ENCODE measurements at regions not wholly inside any gene's neighbourhood (a gene's known extent, or its start where the extent isn't known, plus 50 kb on each side); places are given as distances from the start of the nearest gene placed in this dataset.

GRCh38 chr6:50989123-50989522 lies 170.5 kb downstream of the TFAP2B start:
- Histone ChIP-seq H3K36me3 (ENCODE audit: control insufficient read depth in 4 of 4, insufficient read depth in 4 of 4, low read length in 4 of 4) (no peaks in the 10 kb centered on the region), H3K9ac (ENCODE audit: insufficient read depth in 1 of 2, low read length in 2 of 2) (no peak overlapping the region), H3K4me3 (no peak overlapping the region), H3K9me3 (ENCODE audit: control insufficient read depth in 4 of 4, insufficient read depth in 3 of 4, low read length in 3 of 4) (no peaks in the 10 kb centered on the region), H3K27ac (ENCODE audit: low read depth in 1 of 2, low read length in 1 of 2) (no peak overlapping the region), H3K27me3 (ENCODE audit: control insufficient read depth in 3 of 3, insufficient read depth in 3 of 3, low read length in 2 of 3) (no peaks in the 10 kb centered on the region), H3K4me1 (ENCODE audit: control insufficient read depth in 5 of 5, insufficient read depth in 5 of 5, low read length in 5 of 5) (no peaks in the 10 kb centered on the region)
- TF ChIP-seq CTCF (IDR thresholded peaks at IDR 0.05; ENCODE audit: control extremely low read depth, extremely low read depth): no peak
- DNase-seq (no peak), ATAC-seq (ENCODE audit: insufficient read depth, low FRiP score) (no peak)

- H3K9ac ChIP-seq (ENCODE audit: insufficient read depth in 1 of 2, low read length in 2 of 2): no peak overlapping the region
- no peak overlapping the region for H3K4me3 ChIP-seq
- WGBS, 2 donors: 81 to 85% methylated on average over 7 of the region's 7 CpGs
- TF ChIP-seq CTCF (IDR thresholded peaks at IDR 0.05; ENCODE audit: control extremely low read depth, extremely low read depth): no peak
- ATAC-seq (ENCODE audit: insufficient read depth, low FRiP score) (no peak), DNase-seq (no peak)
- peaks cover 0 to 4% (median 0%) of the 10 kb centered on the region in 5 donors for H3K4me1 ChIP-seq (ENCODE audit: control insufficient read depth in 5 of 5, insufficient read depth in 5 of 5, low read length in 5 of 5)
- no peak overlapping the region for H3K27ac ChIP-seq (ENCODE audit: low read depth in 1 of 2, low read length in 1 of 2)
- H3K36me3 ChIP-seq (ENCODE audit: control insufficient read depth in 4 of 4, insufficient read depth in 4 of 4, low read length in 4 of 4): no peaks in the 10 kb centered on the region
- H3K27me3 ChIP-seq (ENCODE audit: control insufficient read depth in 3 of 3, insufficient read depth in 3 of 3, low read length in 2 of 3): no peaks in the 10 kb centered on the region
- H3K9me3 ChIP-seq (ENCODE audit: control insufficient read depth in 4 of 4, insufficient read depth in 3 of 4, low read length in 3 of 4): no peaks in the 10 kb centered on the region
These were observed 172.2 kb downstream of the TFAP2B start for GRCh38 chr6:50990750-50991446.

- TF ChIP-seq CTCF (IDR thresholded peaks at IDR 0.05; ENCODE audit: control extremely low read depth, extremely low read depth): no peak
- peaks cover 0 to 4% (median 0%) of the 10 kb centered on the region in 5 donors for H3K4me1 ChIP-seq (ENCODE audit: control insufficient read depth in 5 of 5, insufficient read depth in 5 of 5, low read length in 5 of 5)
- H3K9me3 ChIP-seq (ENCODE audit: control insufficient read depth in 4 of 4, insufficient read depth in 3 of 4, low read length in 3 of 4): no peaks in the 10 kb centered on the region
- no peak overlapping the region for H3K27ac ChIP-seq (ENCODE audit: low read depth in 1 of 2, low read length in 1 of 2)
- DNase-seq (no peak), ATAC-seq (ENCODE audit: insufficient read depth, low FRiP score) (no peak)
- no peak overlapping the region for H3K4me3 ChIP-seq
- 92 to 93% methylated on average over 3 of the region's 3 CpGs for WGBS, 2 donors
- H3K27me3 ChIP-seq (ENCODE audit: control insufficient read depth in 3 of 3, insufficient read depth in 3 of 3, low read length in 2 of 3): no peaks in the 10 kb centered on the region
- no peaks in the 10 kb centered on the region for H3K36me3 ChIP-seq (ENCODE audit: control insufficient read depth in 4 of 4, insufficient read depth in 4 of 4, low read length in 4 of 4)
- H3K9ac ChIP-seq (ENCODE audit: insufficient read depth in 1 of 2, low read length in 2 of 2): no peak overlapping the region
These were observed 173.6 kb downstream of the TFAP2B start for GRCh38 chr6:50992232-50992631.
